ENCODE measurements at regions not wholly inside any gene's neighbourhood (a gene's known extent, or its start where the extent isn't known, plus 50 kb on each side); places are given as distances from the start of the nearest gene placed in this dataset.

DNA sequence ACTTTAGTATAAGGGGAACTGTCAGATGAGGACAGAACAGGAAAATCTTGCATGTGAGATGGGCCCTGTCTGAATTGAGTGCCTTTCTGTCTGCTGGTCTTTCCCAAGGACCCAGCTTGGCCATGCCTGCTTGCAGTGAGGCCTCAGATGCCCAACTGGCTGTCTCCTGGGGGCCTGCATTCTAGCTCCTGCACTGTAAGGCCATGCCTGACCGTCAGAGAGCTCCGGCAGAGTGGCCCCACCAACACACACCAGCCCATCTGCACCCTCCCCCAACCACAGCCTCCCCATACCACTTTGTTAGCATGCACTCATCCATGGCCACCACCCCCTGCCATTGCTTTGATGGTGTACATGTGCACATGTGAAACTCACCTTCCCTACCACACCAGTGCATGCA is 190.4 kb upstream of the RPRM start:
- ChIA-PET CTCF (interaction anchor here (1.1 to 1.8 kb wide), 2 partner anchors 9 to 12 kb away, joined by 3 to 5 read pairs; no protein-coding TSS in a partner anchor), POLR2A (no interaction called here)
- no peak for DNase-seq (ENCODE audit: extremely low spot score)
- no peak for TF ChIP-seq CTCF (IDR thresholded peaks at IDR 0.05; ENCODE audit: control extremely low read depth, extremely low read depth, low read depth, missing control alignments)

DNA sequence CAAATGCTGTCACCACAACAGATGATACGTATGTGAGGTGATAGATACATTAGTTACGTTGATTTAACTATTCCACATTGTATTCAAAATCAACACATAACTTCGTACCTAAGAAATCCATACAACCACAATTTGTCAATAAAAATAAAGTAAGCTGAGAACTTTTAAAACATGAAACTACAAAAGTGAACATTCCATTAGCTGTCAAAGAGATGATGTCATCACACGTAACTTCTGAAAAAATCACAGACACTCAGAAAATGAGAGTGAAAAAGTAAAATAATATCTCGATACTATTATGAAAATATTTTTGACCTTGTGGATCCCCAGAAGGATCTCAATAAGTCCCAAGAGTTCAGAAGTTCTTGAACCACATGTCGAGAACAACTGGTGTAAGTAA is 161.6 kb upstream of the GALNT13 start:
- TF ChIP-seq CTCF (IDR thresholded peaks at IDR 0.05; ENCODE audit: control extremely low read depth, extremely low read depth, low read depth, missing control alignments): no peak
- no peak for DNase-seq (ENCODE audit: extremely low spot score)
- POLR2A ChIA-PET: no interaction called here
- CTCF ChIA-PET: no interaction called here

- DNase-seq (ENCODE audit: extremely low spot score): no peak
- ChIA-PET CTCF (interaction anchor here (0.9 to 2.6 kb wide), 3 partner anchors 13 to 94 kb away, joined by 3 to 8 read pairs (median 3); no protein-coding TSS in a partner anchor), POLR2A (no interaction called here)
- no peak for TF ChIP-seq CTCF (IDR thresholded peaks at IDR 0.05; ENCODE audit: control extremely low read depth, extremely low read depth, low read depth, missing control alignments)
Observed at GRCh38 chr2:153715218-153715850, 156.4 kb upstream of the GALNT13 start.

DNA sequence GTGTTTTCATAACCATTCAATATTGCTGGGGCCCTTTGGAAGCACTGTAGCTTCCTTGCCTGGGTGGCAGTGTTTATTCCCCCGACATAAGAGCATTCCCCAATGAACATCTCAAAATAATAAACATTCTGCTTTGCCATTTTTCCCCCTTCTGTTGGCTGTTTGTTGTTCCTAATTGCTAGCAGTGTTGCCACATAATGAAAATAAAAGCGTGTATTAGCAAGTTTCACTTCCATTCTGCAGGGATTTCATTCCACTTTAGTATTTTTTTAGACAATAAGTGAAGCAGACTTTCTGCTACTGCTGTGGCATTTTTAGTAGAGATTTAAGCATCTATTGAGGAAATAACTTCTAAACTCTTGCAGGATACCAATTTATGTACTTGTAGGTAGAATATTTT is 154.7 kb upstream of the GALNT13 start:
- ChIA-PET CTCF (interaction anchor here (2.6 kb wide), 1 partner anchor 15 kb away, joined by 8 read pairs; no protein-coding TSS in a partner anchor), POLR2A (no interaction called here)
- no peak for DNase-seq (ENCODE audit: extremely low spot score)
- TF ChIP-seq CTCF (IDR thresholded peaks at IDR 0.05; ENCODE audit: control extremely low read depth, extremely low read depth, low read depth, missing control alignments): no peak

DNA sequence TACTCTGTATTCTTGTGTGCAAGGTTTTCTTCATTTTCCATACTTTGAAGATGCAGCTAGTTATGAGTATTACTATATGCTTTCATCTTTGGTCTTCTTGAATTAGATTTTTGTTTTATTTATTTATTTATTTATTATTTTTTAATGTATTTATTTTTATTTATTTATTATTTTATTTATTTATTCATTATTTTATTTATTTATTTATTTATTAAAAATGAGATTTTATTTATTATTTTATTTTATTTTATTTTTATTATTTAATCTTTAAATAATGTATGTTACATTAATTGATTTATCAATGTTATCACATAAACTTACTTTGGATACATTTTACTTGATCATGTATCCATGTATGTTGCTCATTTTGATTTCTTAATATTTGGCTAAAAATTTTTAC is 132.3 kb upstream of the GALNT13 start:
- TF ChIP-seq CTCF (IDR thresholded peaks at IDR 0.05; ENCODE audit: control extremely low read depth, extremely low read depth, low read depth, missing control alignments): no peak
- CTCF ChIA-PET: interaction anchor here (1.4 kb wide), 1 partner anchor 26 kb away, joined by 3 read pairs; no protein-coding TSS in a partner anchor
- DNase-seq (ENCODE audit: extremely low spot score): no peak
- POLR2A ChIA-PET: no interaction called here

DNA sequence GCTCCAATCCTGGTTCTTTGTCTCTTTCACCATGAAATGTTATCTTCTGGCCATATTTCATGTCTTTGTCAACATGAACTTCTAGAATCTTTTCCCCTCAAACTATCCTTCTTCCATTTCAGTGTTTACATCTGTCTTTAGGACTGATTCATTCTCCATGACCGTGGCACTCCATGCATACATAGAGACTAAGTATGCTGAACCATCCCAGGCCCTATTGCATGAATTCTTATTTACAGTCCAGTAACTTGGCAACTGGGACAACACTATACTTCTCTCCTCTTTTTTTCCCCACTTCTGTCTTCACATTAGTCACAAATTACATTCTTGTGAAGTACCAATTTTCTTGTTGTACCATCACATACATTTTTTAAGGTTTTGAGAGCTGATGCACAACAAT is 109.8 kb upstream of the GALNT13 start:
- ChIA-PET CTCF (no interaction called here), POLR2A (no interaction called here)
- no peak for DNase-seq (ENCODE audit: extremely low spot score)
- TF ChIP-seq CTCF (IDR thresholded peaks at IDR 0.05; ENCODE audit: control extremely low read depth, extremely low read depth, low read depth, missing control alignments): no peak
